HEK293 (cell line): ENCODE measurements at regions not wholly inside any gene's neighbourhood (a gene's known extent, or its start where the extent isn't known, plus 50 kb on each side); places are given as distances from the start of the nearest gene placed in this dataset.

Experiments used
- CTCF ChIP-seq: fragments of 450-650 bp; formaldehyde crosslinking; IDR thresholded peaks from 2 replicates; pipeline ENCODE4 v1.5.1; 2016; ENCODE audit warnings: missing biosample characterization, missing genetic modification characterization
- TSHZ1 ChIP-seq: fragments of 450-650 bp; formaldehyde crosslinking; IDR thresholded peaks from 2 replicates; pipeline ENCODE4 v1.5.1; 2016; ENCODE audit warnings: missing biosample characterization, missing genetic modification characterization, borderline replicate concordance
- ZBTB20 ChIP-seq: fragments of 450-650 bp; formaldehyde crosslinking; IDR thresholded peaks from 2 replicates; pipeline ENCODE4 v1.5.1; 2016; ENCODE audit warnings: missing biosample characterization, missing genetic modification characterization
- ZBTB7A ChIP-seq: fragments of 450-650 bp; formaldehyde crosslinking; IDR thresholded peaks from 2 replicates; pipeline ENCODE4 v1.5.1; 2016; ENCODE audit warnings: low read depth, missing biosample characterization, missing genetic modification characterization
- ZNF121 ChIP-seq: fragments of 450-650 bp; formaldehyde crosslinking; IDR thresholded peaks from 2 replicates; pipeline ENCODE4 v1.5.1; 2016; ENCODE audit warnings: missing biosample characterization, missing genetic modification characterization
- ZNF155 ChIP-seq: fragments of 450-650 bp; formaldehyde crosslinking; IDR thresholded peaks from 2 replicates; pipeline ENCODE4 v1.5.1; 2016; ENCODE audit warnings: missing biosample characterization, missing genetic modification characterization
- ZNF221 ChIP-seq: fragments of 450-650 bp; formaldehyde crosslinking; IDR thresholded peaks from 2 replicates; pipeline ENCODE4 v1.5.1; 2017; ENCODE audit warnings: missing biosample characterization, missing genetic modification characterization, borderline replicate concordance
- ZNF274 ChIP-seq, 2 experiments: fragments of 200-500 bp in 1 of 2; fragments of 450-650 bp in 1 of 2; sonication (Bioruptor generic) in 1 of 2; formaldehyde crosslinking in 1 of 2; IDR thresholded peaks; 2 replicates each; pipeline versions ENCODE4 v1.5.1 to v1.6.1; 2014 to 2016; ENCODE audit warnings: borderline replicate concordance in 1 of 2, inconsistent platforms in 1 of 2, low read length in 1 of 2, missing biosample characterization in 1 of 2, missing genetic modification characterization in 1 of 2
- ZNF292 ChIP-seq: fragments of 450-650 bp; formaldehyde crosslinking; IDR thresholded peaks from 2 replicates; pipeline ENCODE4 v1.5.1; 2016; ENCODE audit warnings: low read depth, missing biosample characterization, missing genetic modification characterization, borderline replicate concordance
- ZNF302 ChIP-seq: fragments of 450-650 bp; formaldehyde crosslinking; IDR thresholded peaks from 2 replicates; pipeline ENCODE4 v1.5.1; 2016; ENCODE audit warnings: missing biosample characterization, missing genetic modification characterization, low read depth
- ZNF677 ChIP-seq: fragments of 450-650 bp; IDR thresholded peaks from 2 replicates; pipeline ENCODE4 v1.5.0; 2018; ENCODE audit warnings: missing biosample characterization, mild to moderate bottlenecking, missing genetic modification characterization, moderate library complexity
- ZXDB ChIP-seq: fragments of 450-650 bp; formaldehyde crosslinking; IDR thresholded peaks from 2 replicates; pipeline ENCODE4 v1.5.1; 2016; ENCODE audit warnings: missing biosample characterization, missing genetic modification characterization
- TF ChIP-seq, protein P1 (sequence below): fragments of 450-650 bp; formaldehyde crosslinking; IDR thresholded peaks from 2 replicates; pipeline ENCODE4 v1.5.1; 2016; ENCODE audit warnings: missing biosample characterization, missing genetic modification characterization
- TF ChIP-seq, protein P2 (sequence below): fragments of 450-650 bp; formaldehyde crosslinking; IDR thresholded peaks from 2 replicates; pipeline ENCODE4 v1.5.1; 2016; ENCODE audit warnings: missing biosample characterization, missing genetic modification characterization, low read depth

DNA sequence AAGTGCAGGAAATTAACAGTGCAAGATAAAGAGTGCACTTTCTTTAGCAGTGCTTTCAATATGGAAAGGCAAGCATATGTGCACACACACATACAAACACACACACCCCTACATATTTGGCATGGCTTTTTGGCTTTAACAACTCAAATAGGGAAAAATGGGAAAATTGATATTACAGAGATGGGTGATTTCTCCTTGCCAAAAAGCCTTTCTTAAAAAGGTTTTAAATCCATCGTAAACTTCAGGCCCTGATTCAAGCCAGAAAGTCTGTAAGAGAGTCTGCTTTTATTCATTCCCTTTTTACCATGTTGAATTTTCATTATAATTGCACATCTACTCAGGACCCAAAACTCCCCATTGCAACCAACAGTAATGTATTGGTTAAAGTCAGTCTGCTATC is 612.0 kb upstream of the ACTRT1 start:
- TF ChIP-seq ZNF121 (tag by site-specific recombination), result no peak
- TF ChIP-seq, protein P1, sequence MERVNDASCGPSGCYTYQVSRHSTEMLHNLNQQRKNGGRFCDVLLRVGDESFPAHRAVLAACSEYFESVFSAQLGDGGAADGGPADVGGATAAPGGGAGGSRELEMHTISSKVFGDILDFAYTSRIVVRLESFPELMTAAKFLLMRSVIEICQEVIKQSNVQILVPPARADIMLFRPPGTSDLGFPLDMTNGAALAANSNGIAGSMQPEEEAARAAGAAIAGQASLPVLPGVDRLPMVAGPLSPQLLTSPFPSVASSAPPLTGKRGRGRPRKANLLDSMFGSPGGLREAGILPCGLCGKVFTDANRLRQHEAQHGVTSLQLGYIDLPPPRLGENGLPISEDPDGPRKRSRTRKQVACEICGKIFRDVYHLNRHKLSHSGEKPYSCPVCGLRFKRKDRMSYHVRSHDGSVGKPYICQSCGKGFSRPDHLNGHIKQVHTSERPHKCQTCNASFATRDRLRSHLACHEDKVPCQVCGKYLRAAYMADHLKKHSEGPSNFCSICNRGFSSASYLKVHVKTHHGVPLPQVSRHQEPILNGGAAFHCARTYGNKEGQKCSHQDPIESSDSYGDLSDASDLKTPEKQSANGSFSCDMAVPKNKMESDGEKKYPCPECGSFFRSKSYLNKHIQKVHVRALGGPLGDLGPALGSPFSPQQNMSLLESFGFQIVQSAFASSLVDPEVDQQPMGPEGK (tag by site-specific recombination), result no peak
- no peak for TF ChIP-seq ZNF292
- TF ChIP-seq ZBTB20, result no peak
- no peak for TF ChIP-seq ZNF677
- TF ChIP-seq CTCF (tag by site-specific recombination), result no peak
- no peak for TF ChIP-seq ZXDB
- TF ChIP-seq TSHZ1 (tag by site-specific recombination), result no peak
- no peak for TF ChIP-seq ZNF274 (IDR thresholded peaks at IDR 0.05; ENCODE audit: low read length)
- no peak for TF ChIP-seq ZNF274 (tag by site-specific recombination; IDR thresholded peaks at IDR 0.05; ENCODE audit: borderline replicate concordance)
- TF ChIP-seq, protein P2, sequence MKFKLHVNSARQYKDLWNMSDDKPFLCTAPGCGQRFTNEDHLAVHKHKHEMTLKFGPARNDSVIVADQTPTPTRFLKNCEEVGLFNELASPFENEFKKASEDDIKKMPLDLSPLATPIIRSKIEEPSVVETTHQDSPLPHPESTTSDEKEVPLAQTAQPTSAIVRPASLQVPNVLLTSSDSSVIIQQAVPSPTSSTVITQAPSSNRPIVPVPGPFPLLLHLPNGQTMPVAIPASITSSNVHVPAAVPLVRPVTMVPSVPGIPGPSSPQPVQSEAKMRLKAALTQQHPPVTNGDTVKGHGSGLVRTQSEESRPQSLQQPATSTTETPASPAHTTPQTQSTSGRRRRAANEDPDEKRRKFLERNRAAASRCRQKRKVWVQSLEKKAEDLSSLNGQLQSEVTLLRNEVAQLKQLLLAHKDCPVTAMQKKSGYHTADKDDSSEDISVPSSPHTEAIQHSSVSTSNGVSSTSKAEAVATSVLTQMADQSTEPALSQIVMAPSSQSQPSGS (tag by site-specific recombination), result no peak
- no peak for TF ChIP-seq ZBTB7A (tag by site-specific recombination)
- TF ChIP-seq ZNF155 (tag by site-specific recombination), result no peak
- no peak for TF ChIP-seq ZNF302 (tag by site-specific recombination)
- no peak for TF ChIP-seq ZNF221
